GM21526 (cell line): ENCODE measurements at regions not wholly inside any gene's neighbourhood (a gene's known extent, or its start where the extent isn't known, plus 50 kb on each side); places are given as distances from the start of the nearest gene placed in this dataset.
"Not testable (repeated sequence)": the region's sequence is repeated elsewhere in the genome, so short reads cannot be mapped to it uniquely, and the experiment has no call there.

Experiments used
- ATAC-seq: cut with Tn5 transposase; IDR thresholded peaks from one replicate; pipeline ENCODE4 v1.9.1; 2021; ENCODE audit warnings: moderate library complexity; ENCODE audit not compliant: unreplicated experiment, low FRiP score

DNA sequence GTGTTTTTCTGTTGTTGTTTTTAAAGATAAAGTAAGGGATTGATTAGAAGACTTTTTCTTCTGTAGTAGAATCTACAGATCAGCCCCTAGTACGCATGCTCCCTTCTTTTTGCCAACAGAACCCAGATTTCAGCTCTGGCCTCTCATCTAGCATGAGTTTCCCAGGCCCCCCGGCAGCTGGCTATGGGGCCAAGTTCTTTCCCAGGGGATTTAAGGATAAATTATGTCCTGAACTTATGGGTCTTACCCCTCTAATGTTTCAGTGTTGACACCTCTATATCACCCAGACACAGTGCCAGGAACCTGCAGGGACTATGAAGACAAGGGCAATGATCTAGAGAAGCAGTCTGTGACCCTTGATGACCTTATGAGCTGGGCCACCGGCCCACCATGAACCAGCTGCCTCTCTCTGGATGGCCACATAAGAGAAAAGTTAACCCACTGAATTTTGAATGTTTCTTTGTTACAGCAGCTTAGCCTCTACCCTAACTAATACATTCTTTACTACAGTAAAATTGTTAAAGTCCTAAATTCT lies 150.5 kb downstream of the UNC5CL start:
- ATAC-seq = no peak

DNA sequence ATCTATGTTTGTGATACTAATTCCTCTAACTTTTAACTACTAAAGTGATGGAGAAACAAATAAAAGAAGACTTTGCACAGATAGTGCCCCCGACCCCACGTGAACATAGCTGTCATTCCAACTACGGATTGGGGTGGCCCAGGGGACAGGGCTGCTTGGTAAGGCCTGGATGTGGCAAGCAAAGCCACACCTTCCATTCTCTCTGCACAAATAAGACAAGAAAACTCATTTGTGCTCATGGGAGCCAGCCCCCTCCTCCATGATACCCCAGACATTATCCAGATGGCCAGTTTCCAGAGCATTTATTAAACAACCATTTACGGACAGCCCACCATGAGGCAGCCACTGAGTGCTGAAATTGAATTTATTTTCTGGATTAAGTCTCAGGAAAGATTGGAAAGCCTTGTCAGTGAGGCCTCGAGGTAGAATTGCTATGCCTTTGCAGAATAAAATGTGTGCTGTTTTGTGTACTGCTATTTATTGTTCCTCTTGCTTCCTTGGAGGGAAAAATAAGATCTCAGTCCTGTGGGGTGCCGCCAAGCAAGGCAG lies 151.2 kb downstream of the UNC5CL start:
- ATAC-seq = no peak

GRCh38 chr6:40887079-40887791 lies 151.8 kb downstream of the UNC5CL start:
- no peak for ATAC-seq

GRCh38 chr6:40885139-40885774 lies 153.8 kb downstream of the UNC5CL start:
- ATAC-seq = no peak

GRCh38 chr6:40882323-40882997 lies 156.6 kb downstream of the UNC5CL start:
- no peak for ATAC-seq

GRCh38 chr6:40881501-40881900 lies 157.5 kb downstream of the UNC5CL start:
- ATAC-seq = no peak

- no peak for ATAC-seq
Observed at GRCh38 chr6:40880906-40881305, 158.1 kb downstream of the UNC5CL start.

DNA sequence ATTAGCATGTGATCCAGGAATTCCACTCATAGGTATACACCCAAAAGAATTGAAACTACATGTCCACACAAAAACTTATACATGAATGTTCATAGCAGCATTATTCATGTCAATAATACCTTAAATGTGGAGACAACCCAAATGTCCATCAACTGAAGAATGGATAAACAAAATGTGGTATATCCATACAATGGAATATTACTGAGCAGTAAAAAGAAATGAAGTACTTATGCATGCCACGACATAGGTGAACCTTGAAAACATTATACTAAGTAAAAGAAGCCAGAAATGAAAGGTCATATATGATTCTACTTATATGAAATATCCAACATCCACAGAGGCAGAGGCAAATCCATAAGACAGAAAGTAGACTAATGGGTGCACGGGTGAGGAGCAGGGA lies 159.9 kb downstream of the UNC5CL start:
- no peak for ATAC-seq

GRCh38 chr6:40877362-40877761 lies 161.7 kb downstream of the UNC5CL start:
- no peak for ATAC-seq

GRCh38 chr6:40876336-40876735 lies 162.7 kb downstream of the UNC5CL start:
- no peak for ATAC-seq

DNA sequence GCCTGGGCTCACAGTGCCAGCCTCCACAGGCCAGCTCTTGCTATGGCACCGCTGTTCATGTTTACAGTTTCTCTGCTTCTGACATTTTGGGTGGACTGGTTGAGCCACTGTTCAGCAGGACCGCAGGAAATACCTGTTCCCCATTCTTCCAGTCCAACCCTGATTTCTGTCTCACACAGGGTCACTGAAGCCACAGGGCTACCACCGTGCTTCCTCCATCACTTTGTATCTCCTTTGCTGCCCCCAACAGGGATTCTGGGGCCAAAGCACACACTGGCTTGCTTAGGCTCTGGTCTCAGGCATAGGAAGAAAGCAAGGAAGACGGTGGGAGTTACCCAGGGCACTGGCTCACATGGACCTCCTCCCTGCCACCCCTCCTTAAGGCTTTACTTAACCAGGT lies 164.5 kb downstream of the UNC5CL start:
- ATAC-seq = no peak

DNA sequence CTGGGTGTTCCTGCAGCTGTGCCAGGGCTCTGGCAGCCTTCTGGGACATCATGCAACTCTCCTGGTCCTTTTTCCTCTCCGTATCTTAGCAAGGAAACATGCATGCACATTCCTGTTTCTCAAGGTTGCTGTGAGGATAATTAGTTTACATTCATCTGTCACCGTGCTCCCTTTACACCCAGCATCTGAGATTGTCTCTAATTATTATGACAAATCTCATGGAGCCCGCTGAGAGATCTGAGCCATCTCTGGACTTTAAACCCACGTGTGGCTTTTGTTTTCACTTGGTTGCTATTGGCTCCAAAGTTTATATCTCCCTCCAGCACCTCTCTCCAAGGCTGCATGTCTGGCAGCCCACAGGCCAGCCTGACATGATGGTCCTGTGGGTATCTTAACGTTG lies 167.6 kb downstream of the UNC5CL start:
- no peak for ATAC-seq

- not testable (repeated sequence) for ATAC-seq
Observed at GRCh38 chr6:40868089-40868865, 170.7 kb downstream of the UNC5CL start.

DNA sequence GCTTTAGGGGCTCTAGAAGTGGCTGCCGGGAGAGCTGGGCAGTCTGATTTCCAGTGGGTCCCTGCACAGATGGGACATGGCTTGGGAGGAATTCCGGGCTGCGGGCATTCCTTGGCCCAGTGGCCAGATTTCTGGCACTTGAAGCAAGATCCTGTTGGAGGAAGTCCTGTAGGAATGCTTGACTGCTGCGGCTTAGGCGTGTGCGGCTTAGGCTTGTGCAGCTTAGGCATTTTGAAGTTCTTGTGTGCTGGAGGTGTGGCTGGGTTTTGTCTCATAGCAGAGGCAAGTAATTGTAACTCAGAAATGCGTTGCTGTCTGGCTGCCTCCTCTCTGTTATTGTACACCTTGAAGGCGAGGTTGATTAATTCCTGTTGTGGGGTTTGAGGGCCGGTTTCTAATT lies 171.5 kb downstream of the UNC5CL start:
- not testable (repeated sequence) for ATAC-seq

DNA sequence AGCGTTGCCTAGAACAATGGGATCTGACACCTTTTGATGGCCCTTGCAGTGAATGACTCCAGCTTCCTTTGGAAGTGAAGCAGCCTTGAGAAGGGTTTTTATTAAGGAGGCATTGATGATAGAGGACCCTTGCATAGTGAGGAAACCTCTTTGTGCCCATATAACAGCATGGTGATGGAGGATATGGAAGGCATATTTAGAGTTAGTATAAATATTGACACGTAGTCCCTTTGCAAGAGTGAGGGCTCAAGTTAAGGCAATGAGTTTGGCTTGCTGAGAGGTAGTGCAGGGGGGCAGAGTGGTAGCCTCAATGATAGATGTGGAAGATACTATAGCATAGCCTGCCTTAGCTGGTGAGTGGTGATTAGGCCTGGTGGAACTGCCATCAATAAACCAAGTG lies 173.8 kb downstream of the UNC5CL start:
- not testable (repeated sequence) for ATAC-seq

- no peak for ATAC-seq
Observed at GRCh38 chr6:40860443-40860842, 178.6 kb downstream of the UNC5CL start.

DNA sequence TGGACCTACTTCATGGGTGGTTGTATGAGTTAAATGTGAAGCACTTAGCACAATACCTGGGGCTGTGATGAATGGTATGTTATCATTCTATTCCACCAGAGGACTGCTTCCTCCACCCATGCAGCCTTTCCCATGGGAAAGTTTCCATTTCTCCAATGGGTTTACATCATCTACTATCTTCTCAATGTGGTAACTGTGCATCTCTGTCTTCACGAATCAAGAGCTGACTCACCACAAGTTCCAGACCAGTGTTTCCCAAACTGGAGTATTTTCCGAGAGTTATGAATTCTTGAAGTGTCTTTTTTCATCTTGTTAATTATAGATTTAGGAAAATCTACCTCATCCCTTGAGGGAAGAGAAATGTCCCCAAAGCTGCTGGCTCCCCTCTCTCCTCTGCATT lies 182.8 kb downstream of the UNC5CL start:
- no peak for ATAC-seq

DNA sequence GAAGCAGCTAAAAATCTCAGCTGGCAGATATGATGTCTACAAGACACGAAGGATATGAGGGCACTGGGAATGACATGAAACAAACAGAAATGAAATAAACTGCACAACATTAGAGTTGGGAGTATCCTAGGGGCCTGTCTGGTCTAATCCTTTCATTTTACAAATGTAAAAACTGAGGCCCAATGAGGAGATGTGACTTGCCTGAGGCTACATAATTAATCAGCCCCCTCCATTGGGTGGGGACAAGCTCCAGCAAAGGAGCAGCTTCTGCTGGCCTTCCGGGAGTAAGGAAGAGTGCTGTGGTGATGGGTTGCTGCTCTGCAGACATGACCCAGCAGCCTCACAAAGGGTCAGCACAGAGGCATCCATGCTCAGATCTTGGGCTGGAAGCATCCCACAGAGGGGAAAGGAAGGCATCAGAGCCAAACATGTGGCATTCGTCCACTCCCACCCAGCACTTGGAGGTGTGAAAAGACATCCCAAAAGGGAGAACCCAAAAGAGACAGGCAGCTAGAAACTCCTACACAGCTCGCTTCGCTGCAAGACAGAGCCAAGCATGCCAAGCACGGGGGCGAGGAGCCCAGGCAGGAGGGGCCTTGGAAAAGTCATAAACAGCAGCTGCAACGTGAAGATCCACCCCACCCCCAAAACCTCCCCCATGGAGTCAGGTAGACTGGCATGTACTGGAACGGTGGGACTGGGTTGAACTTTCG lies 183.7 kb downstream of the UNC5CL start:
- no peak for ATAC-seq

DNA sequence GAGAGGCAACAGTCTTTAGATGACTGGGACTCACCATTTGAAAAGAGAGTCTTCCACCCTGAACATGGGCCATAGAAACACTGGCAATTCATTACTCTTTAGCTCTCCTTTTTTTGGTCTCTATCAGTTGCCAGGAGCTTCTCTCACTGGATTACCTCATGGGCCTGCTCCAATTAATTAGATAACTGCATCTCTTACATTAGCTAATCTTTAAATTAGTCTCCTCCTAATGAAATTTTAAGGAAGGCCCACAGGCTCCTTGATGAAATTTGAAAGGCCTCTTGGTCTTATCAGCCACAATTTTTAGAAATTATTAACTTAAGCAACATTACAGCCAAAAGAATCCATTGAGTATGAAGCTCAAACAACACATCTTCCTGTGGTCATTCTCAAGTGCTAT lies 184.4 kb downstream of the UNC5CL start:
- no peak for ATAC-seq
